ENCODE measurements at regions not wholly inside any gene's neighbourhood (a gene's known extent, or its start where the extent isn't known, plus 50 kb on each side); places are given as distances from the start of the nearest gene placed in this dataset.

DNA sequence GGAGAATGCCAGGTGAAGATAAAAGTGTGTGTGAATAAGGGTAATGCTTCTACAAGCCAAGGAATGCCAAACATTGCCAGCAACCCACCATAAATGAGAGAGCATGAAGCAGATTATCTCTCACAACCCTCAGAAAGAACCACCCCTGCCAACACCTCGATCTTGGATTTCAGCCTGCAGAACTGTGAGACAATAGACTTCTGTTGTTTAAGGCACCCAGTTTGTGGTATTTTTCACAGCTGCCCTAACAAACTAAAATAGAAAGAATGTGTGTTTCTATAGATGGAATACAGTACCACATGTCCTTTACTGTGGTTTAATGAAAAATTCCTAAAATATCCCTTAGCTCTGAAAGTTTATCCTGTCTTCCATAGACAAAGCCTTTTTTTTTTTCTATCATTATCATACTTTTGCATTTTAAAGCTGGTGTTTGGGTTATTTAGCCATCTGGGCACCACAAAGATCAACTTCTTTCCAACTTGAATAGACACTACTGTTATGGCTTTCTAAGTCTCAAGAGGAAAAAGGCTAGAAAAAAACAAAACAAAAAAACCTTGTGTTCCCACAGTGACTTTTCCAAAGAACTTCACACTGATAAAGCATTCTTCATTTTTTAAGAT lies 505.6 kb downstream of the KCTD12 start:
- TF ChIP-seq CTCF (IDR thresholded peaks at IDR 0.05) (no peak), POLR2A (IDR thresholded peaks at IDR 0.05) (no peak)

All from ovary (tissue), 3 donors.